ENCODE measurements at regions not wholly inside any gene's neighbourhood (a gene's known extent, or its start where the extent isn't known, plus 50 kb on each side); places are given as distances from the start of the nearest gene placed in this dataset.

DNA sequence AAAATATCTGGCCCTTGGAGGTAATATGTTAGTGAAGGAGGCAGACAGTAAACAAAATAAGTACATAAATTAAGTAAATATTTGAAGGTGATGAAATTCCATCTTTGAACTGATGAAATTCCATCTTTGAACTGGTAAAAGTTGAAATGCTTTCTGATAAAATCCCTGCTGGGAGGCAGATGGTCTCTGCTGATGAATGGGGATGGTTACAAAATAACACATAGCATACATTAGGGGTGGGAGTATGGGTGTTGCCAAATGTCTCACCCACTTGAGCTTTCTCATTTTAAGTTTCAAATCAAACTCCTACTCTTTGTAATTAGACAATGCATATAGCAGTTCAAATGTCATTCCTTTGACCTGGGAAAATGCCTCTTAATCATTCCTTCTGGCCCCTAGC is 77.5 kb upstream of the SORCS3 start:
- Histone ChIP-seq H3K36me3 (ENCODE audit: low read depth) (no peaks in the 10 kb centered on the region), H3K27me3 (ENCODE audit: insufficient read depth, low read depth) (no peaks in the 10 kb centered on the region), H3K4me2 (no peak overlapping the region), H3K79me2 (ENCODE audit: low read depth) (no peaks in the 10 kb centered on the region), H3F3A (ENCODE audit: insufficient read depth, low read depth) (no peaks in the 10 kb centered on the region), H3K27ac (no peak overlapping the region), H2AFZ (no peak overlapping the region), H3K4me3 (no peak overlapping the region), H4K20me1 (ENCODE audit: insufficient read depth) (no peaks in the 10 kb centered on the region), H3K9me3 (ENCODE audit: insufficient read depth, low read depth) (no peaks in the 10 kb centered on the region), H3K9me2 (ENCODE audit: insufficient read depth) (no peaks in the 10 kb centered on the region), H3K4me1 (replicated peaks; ENCODE audit: insufficient read depth) (no peaks in the 10 kb centered on the region)
- POLR2A ChIA-PET (ENCODE audit: unreplicated experiment): no interaction called here
- DNase-seq: no peak
- TF ChIP-seq, protein P1, sequence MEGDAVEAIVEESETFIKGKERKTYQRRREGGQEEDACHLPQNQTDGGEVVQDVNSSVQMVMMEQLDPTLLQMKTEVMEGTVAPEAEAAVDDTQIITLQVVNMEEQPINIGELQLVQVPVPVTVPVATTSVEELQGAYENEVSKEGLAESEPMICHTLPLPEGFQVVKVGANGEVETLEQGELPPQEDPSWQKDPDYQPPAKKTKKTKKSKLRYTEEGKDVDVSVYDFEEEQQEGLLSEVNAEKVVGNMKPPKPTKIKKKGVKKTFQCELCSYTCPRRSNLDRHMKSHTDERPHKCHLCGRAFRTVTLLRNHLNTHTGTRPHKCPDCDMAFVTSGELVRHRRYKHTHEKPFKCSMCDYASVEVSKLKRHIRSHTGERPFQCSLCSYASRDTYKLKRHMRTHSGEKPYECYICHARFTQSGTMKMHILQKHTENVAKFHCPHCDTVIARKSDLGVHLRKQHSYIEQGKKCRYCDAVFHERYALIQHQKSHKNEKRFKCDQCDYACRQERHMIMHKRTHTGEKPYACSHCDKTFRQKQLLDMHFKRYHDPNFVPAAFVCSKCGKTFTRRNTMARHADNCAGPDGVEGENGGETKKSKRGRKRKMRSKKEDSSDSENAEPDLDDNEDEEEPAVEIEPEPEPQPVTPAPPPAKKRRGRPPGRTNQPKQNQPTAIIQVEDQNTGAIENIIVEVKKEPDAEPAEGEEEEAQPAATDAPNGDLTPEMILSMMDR (conservative IDR thresholded peaks at IDR 0.05): no peak
- TF ChIP-seq EZH2 (IDR thresholded peaks at IDR 0.05; ENCODE audit: low read depth): no peak
- BruUV-seq (replicated peaks): no TSS peak
- CTCF ChIA-PET: no interaction called here
- intact Hi-C loops (cut with micrococcal nuclease; ENCODE audit: unreplicated experiment): no loop called here

DNA sequence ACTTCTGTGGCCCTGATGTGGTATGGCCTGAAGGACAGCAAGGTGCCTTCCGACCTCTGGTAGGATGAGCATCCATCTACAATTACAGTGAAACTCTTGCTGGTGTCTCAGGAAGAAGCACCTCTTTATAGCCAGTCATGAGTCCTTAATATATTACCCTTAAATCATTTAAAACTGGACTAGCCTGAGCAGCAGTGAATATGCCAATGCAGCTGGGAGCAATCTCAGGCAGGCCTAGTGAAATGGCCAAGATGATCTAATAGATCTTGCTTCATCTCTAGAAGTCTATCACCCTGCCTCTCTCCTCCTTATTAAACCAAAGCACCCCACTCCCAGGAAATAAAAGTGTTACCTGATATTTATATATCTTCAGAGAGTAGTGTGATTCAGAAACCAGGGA is 66.7 kb upstream of the SORCS3 start:
- Histone ChIP-seq H3K4me3 (no peak overlapping the region), H2AFZ (no peak overlapping the region), H3K9me3 (ENCODE audit: insufficient read depth, low read depth) (no peaks in the 10 kb centered on the region), H3K27me3 (ENCODE audit: insufficient read depth, low read depth) (peaks cover 21% of the 10 kb centered on the region; the same call in 1 of the 2 replicates), H3K4me2 (no peak overlapping the region), H4K20me1 (ENCODE audit: insufficient read depth) (no peaks in the 10 kb centered on the region), H3K36me3 (ENCODE audit: low read depth) (no peaks in the 10 kb centered on the region), H3K27ac (no peak overlapping the region), H3F3A (ENCODE audit: insufficient read depth, low read depth) (no peaks in the 10 kb centered on the region), H3K4me1 (replicated peaks; ENCODE audit: insufficient read depth) (no peaks in the 10 kb centered on the region), H3K9me2 (ENCODE audit: insufficient read depth) (no peaks in the 10 kb centered on the region), H3K79me2 (ENCODE audit: low read depth) (no peaks in the 10 kb centered on the region)
- no peak for TF ChIP-seq EZH2 (IDR thresholded peaks at IDR 0.05; ENCODE audit: low read depth)
- TF ChIP-seq, protein P1 (conservative IDR thresholded peaks at IDR 0.05): no peak
- CTCF ChIA-PET: no interaction called here
- no peak for DNase-seq
- intact Hi-C loops (cut with micrococcal nuclease; ENCODE audit: unreplicated experiment): no loop called here
- BruUV-seq (replicated peaks): no TSS peak
- POLR2A ChIA-PET (ENCODE audit: unreplicated experiment): no interaction called here

DNA sequence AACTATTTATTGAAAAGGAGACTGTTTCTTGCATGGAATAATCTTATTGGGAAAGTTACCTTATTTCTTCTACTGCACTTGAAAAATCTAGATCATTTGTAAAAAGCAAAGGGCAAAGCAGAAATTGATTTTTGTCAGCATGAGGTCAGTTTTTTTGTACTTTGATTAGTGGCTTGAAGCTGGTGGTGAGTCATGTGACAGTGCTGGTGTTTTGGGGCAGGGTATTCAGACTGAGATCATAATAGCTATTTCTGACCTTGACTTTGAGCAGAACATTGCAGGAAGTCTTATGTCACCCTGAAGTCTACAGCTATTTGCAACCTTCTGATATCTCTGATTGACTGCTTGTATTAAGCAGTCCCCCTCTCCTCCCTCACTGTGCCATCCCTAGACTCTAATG is 66.3 kb upstream of the SORCS3 start:
- intact Hi-C loops (cut with micrococcal nuclease; ENCODE audit: unreplicated experiment): no loop called here
- Histone ChIP-seq H3K79me2 (ENCODE audit: low read depth) (no peaks in the 10 kb centered on the region), H4K20me1 (ENCODE audit: insufficient read depth) (no peaks in the 10 kb centered on the region), H3K4me1 (replicated peaks; ENCODE audit: insufficient read depth) (no peaks in the 10 kb centered on the region), H3K9me3 (ENCODE audit: insufficient read depth, low read depth) (no peaks in the 10 kb centered on the region), H3K36me3 (ENCODE audit: low read depth) (no peaks in the 10 kb centered on the region), H3K27me3 (ENCODE audit: insufficient read depth, low read depth) (peaks cover 21% of the 10 kb centered on the region; the same call in 1 of the 2 replicates), H3K9me2 (ENCODE audit: insufficient read depth) (no peaks in the 10 kb centered on the region), H3K27ac (no peak overlapping the region), H3K4me2 (no peak overlapping the region), H3F3A (ENCODE audit: insufficient read depth, low read depth) (no peaks in the 10 kb centered on the region), H3K4me3 (no peak overlapping the region), H2AFZ (no peak overlapping the region)
- ChIA-PET POLR2A (ENCODE audit: unreplicated experiment) (no interaction called here), CTCF (no interaction called here)
- BruUV-seq (replicated peaks): no TSS peak
- DNase-seq: no peak
- no peak for TF ChIP-seq EZH2 (IDR thresholded peaks at IDR 0.05; ENCODE audit: low read depth)

DNA sequence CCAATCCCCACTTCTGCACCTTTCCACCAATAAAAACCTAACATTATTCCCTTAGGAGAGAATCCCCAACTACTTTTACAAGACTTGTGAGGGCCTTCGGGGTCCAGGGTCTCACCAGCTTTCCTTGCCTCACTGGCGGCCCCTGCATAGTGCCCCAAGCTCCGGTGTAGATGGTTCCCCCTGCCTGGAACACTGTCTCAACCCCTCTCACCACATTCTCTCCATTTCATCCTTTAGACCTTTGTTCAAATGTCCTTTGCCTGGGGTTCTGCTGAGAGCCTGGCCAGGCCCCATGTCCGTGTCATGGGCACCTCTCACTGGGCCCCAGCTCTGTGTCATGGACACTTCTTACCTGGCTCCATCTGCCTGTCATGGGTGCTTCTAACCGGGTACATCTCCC is 64.5 kb upstream of the SORCS3 start:
- POLR2A ChIA-PET (ENCODE audit: unreplicated experiment): no interaction called here
- TF ChIP-seq, protein P1 (conservative IDR thresholded peaks at IDR 0.05): no peak
- no peak for TF ChIP-seq EZH2 (IDR thresholded peaks at IDR 0.05; ENCODE audit: low read depth)
- intact Hi-C loops (cut with micrococcal nuclease; ENCODE audit: unreplicated experiment): no loop called here

More for the DNA sequence above, 64.5 kb upstream of the SORCS3 start:
- no TSS peak for BruUV-seq (replicated peaks)
- H3K79me2 ChIP-seq (ENCODE audit: low read depth): no peaks in the 10 kb centered on the region
- CTCF ChIA-PET: no interaction called here
- H3K27me3 ChIP-seq (ENCODE audit: insufficient read depth, low read depth): peaks cover 21% of the 10 kb centered on the region; the same call in 1 of the 2 replicates
- no peak overlapping the region for H3K4me3 ChIP-seq
- H2AFZ ChIP-seq: no peak overlapping the region
- H3F3A ChIP-seq (ENCODE audit: insufficient read depth, low read depth): no peaks in the 10 kb centered on the region
- no peaks in the 10 kb centered on the region for H3K9me2 ChIP-seq (ENCODE audit: insufficient read depth)
- H3K4me1 ChIP-seq (replicated peaks; ENCODE audit: insufficient read depth): no peaks in the 10 kb centered on the region
- H3K27ac ChIP-seq: no peak overlapping the region
- H4K20me1 ChIP-seq (ENCODE audit: insufficient read depth): no peaks in the 10 kb centered on the region
- no peaks in the 10 kb centered on the region for H3K36me3 ChIP-seq (ENCODE audit: low read depth)
- DNase-seq: no peak
- H3K4me2 ChIP-seq: no peak overlapping the region
- H3K9me3 ChIP-seq (ENCODE audit: insufficient read depth, low read depth): no peaks in the 10 kb centered on the region

All from PC-9 (cell line).